ENCODE measurements at regions not wholly inside any gene's neighbourhood (a gene's known extent, or its start where the extent isn't known, plus 50 kb on each side); places are given as distances from the start of the nearest gene placed in this dataset.

GRCh38 chr9:7387840-7388239, 411.7 kb downstream of the DMAC1 start:
- no peak for DNase-seq

- no peak for DNase-seq
Observed at GRCh38 chr9:7382304-7382703, 417.3 kb downstream of the DMAC1 start.

- DNase-seq = no peak
Observed at GRCh38 chr9:7377489-7377888, 422.1 kb downstream of the DMAC1 start.

- DNase-seq = no peak
Observed at GRCh38 chr9:7376833-7377232, 422.7 kb downstream of the DMAC1 start.

- peak; percentile 7 for DNase-seq
Observed at GRCh38 chr9:7376213-7376612, 423.4 kb downstream of the DMAC1 start.

- DNase-seq = peak; percentile 85
Observed at GRCh38 chr9:7375013-7375511, 424.5 kb downstream of the DMAC1 start.

GRCh38 chr9:7370988-7371387, 428.6 kb downstream of the DMAC1 start:
- no peak for DNase-seq

GRCh38 chr9:7370381-7370780, 429.2 kb downstream of the DMAC1 start:
- DNase-seq = no peak

- DNase-seq = peak; percentile 9
Observed at GRCh38 chr9:7369384-7369821, 430.2 kb downstream of the DMAC1 start.

- no peak for DNase-seq
Observed at GRCh38 chr9:7368410-7369292, 430.9 kb downstream of the DMAC1 start.

- DNase-seq = no peak
Observed at GRCh38 chr9:7367726-7368125, 431.9 kb downstream of the DMAC1 start.

GRCh38 chr9:7366121-7366520, 433.5 kb downstream of the DMAC1 start:
- no peak for DNase-seq

- DNase-seq = no peak
Observed at GRCh38 chr9:7363777-7364477, 435.7 kb downstream of the DMAC1 start.

GRCh38 chr9:7360513-7360912, 439.1 kb downstream of the DMAC1 start:
- DNase-seq = no peak

GRCh38 chr9:7358876-7359275, 440.7 kb downstream of the DMAC1 start:
- DNase-seq = no peak

- no peak for DNase-seq
Observed at GRCh38 chr9:7354704-7355103, 444.9 kb downstream of the DMAC1 start.

GRCh38 chr9:7348692-7349091, 450.9 kb downstream of the DMAC1 start:
- DNase-seq = no peak

GRCh38 chr9:7347556-7347955, 452.0 kb downstream of the DMAC1 start:
- no peak for DNase-seq

GRCh38 chr9:7346144-7346543, 453.4 kb downstream of the DMAC1 start:
- DNase-seq = no peak

GRCh38 chr9:7342736-7343135, 456.8 kb downstream of the DMAC1 start:
- DNase-seq = no peak

GRCh38 chr9:7342229-7342628, 457.3 kb downstream of the DMAC1 start:
- DNase-seq = no peak

- no peak for DNase-seq
Observed at GRCh38 chr9:7341571-7341970, 458.0 kb downstream of the DMAC1 start.

- no peak for DNase-seq
Observed at GRCh38 chr9:7340451-7340850, 459.1 kb downstream of the DMAC1 start.
